ENCODE measurements at regions not wholly inside any gene's neighbourhood (a gene's known extent, or its start where the extent isn't known, plus 50 kb on each side); places are given as distances from the start of the nearest gene placed in this dataset.

DNA sequence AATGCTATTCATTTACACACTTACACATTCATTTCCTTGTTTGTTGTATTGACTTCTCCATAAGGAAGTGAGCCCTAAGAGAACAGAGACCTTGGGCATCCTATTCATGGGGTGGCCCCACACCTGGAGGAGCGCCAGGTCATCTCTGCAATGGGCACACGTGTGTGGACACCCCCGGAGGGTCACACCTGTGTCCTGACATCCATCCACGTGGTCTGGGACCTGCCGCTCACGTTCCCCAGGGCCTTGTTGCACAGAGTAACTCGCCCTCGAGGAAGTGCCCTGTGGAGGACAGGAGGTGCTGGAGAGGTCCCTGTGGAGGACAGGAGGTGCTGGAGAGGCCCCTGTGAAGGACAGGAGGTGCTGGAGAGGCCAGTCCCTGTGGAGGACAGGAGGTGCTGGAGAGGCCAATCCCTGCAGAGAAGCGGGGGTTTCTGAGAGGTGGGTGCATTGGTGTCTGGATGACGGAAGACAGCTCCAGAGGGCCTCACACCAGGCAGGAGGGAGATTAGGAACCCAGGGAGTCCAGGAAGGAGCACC is 73.2 kb upstream of the GPC1 start:
- no peak overlapping the region for H3K4me3 ChIP-seq (replicated peaks in 1 of 2; ENCODE audit: low read depth in 2 of 2, low read length in 2 of 2)
- TF ChIP-seq, protein P1, sequence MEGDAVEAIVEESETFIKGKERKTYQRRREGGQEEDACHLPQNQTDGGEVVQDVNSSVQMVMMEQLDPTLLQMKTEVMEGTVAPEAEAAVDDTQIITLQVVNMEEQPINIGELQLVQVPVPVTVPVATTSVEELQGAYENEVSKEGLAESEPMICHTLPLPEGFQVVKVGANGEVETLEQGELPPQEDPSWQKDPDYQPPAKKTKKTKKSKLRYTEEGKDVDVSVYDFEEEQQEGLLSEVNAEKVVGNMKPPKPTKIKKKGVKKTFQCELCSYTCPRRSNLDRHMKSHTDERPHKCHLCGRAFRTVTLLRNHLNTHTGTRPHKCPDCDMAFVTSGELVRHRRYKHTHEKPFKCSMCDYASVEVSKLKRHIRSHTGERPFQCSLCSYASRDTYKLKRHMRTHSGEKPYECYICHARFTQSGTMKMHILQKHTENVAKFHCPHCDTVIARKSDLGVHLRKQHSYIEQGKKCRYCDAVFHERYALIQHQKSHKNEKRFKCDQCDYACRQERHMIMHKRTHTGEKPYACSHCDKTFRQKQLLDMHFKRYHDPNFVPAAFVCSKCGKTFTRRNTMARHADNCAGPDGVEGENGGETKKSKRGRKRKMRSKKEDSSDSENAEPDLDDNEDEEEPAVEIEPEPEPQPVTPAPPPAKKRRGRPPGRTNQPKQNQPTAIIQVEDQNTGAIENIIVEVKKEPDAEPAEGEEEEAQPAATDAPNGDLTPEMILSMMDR (IDR thresholded peaks at IDR 0.05; ENCODE audit: low read depth, low read length), result no peak

DNA sequence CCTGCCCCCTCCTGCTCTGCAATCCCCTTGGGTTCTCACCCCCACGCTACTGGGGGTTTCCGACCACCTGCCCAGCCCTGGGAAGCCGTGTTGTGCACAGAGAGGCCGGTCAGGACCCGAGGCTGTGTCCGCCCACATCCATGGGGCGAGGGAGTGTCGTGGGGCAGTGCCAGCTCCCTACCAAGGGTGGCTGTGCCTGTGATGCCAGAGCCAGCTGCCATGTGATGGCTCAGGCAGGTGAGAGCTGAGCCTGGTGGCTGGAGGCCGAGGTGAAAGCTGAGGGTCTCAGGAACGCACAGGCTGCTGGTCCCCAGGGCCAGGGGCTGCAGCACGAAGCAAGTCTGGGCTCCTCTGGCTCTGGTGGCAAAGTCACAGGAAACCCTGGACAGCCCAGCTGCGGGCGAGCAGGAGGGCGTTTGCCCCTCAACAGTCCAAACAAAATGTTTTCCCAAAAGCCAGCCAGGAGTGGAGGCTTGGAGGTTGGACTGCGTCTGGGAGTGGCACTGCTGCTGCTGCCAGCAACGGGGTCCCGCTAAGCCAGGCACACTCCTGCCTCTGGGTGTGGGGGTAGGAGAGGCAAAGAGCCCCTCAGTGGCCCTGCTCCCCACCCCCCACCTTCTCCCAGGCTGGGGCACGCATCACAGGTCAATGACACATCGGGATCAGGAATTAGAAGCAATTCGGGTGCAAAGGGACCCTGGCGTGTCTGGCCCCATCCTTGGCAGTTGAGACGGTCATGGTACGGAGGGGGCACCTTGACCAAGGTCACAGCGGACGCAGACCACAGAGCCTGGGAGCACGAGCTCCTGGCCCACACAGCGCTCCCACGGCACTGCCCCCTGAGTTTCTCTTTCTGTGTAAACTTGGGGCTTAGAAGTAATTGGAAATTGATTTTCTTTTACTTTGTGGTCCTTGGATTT is 72.4 kb upstream of the GPC1 start:
- no peak overlapping the region for H3K4me3 ChIP-seq (replicated peaks in 1 of 2; ENCODE audit: low read depth in 2 of 2, low read length in 2 of 2)
- TF ChIP-seq, protein P1 (IDR thresholded peaks at IDR 0.05; ENCODE audit: low read depth, low read length), result no peak

More for the DNA sequence above, 73.2 kb upstream of the GPC1 start:
- no peak for DNase-seq (ENCODE audit: low read depth in 2 of 2)

DNA sequence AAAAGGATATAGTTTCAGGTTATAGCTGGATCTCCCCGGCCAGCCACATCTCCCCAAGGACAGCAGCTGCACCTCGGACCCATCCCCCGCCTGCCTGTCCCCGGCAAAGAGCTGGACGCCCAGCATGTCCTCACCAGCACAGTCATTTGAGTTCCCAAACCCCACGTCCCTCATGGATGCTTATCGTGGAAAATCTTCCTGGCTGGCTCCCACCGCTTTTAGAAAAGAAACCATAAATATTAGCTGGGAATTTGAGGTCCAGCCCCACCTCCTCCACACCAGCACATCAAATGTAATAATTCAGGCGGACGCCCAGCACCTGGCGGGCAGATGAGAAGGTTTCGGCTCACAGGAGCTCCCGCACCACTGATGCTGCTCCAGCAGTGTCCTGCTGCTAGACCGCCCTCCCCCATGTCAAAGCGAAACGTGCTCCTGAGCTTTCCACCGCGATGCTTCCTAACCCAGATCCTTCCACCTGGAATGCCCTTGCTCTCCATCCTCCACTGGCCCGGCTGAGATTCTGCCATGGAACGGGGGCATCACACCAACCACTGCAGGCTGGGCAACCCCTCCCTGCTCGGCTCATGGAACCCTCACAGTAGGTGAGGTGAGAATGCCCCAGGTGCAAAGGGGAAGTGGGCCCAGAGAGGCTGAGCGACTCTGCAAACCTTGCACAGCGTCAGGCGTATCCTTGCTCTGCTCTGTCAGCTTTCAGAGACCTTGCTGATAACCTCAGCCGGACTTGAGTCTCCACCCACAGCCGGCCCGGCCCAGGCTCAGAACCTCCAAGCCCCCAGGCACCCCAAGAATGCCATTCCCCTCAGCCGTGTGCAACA is 71.5 kb upstream of the GPC1 start:
- DNase-seq (ENCODE audit: low read depth in 2 of 2), result no peak
- H3K4me3 ChIP-seq (replicated peaks in 1 of 2; ENCODE audit: low read depth in 2 of 2, low read length in 2 of 2), result no peak overlapping the region
- TF ChIP-seq, protein P1 (IDR thresholded peaks at IDR 0.05; ENCODE audit: low read depth, low read length), result no peak

More for the DNA sequence above, 72.4 kb upstream of the GPC1 start:
- DNase-seq (ENCODE audit: low read depth in 2 of 2), result no peak

DNA sequence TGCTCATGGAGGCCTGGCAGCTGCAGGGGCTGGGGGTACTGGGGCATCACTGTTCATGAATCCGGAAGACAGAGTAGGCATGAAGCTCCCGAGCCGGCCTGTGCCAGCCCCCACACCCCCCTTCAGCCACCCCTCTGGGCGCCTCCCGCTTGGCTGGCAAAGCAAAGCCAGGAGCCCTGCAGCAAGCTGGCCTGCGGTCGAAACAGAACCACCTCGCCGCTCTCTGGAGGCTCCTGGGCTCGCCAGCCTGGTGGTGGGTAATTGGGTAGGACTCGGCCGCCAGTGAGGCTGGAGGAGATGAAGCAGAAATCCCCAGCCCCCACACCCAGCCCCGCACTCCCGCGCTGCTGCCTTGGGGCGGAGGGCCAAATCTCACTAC is 70.9 kb upstream of the GPC1 start:
- TF ChIP-seq, protein P1 (IDR thresholded peaks at IDR 0.05; ENCODE audit: low read depth, low read length), result no peak
- no peak overlapping the region for H3K4me3 ChIP-seq (replicated peaks in 1 of 2; ENCODE audit: low read depth in 2 of 2, low read length in 2 of 2)
- DNase-seq (ENCODE audit: low read depth in 2 of 2), result no peak

DNA sequence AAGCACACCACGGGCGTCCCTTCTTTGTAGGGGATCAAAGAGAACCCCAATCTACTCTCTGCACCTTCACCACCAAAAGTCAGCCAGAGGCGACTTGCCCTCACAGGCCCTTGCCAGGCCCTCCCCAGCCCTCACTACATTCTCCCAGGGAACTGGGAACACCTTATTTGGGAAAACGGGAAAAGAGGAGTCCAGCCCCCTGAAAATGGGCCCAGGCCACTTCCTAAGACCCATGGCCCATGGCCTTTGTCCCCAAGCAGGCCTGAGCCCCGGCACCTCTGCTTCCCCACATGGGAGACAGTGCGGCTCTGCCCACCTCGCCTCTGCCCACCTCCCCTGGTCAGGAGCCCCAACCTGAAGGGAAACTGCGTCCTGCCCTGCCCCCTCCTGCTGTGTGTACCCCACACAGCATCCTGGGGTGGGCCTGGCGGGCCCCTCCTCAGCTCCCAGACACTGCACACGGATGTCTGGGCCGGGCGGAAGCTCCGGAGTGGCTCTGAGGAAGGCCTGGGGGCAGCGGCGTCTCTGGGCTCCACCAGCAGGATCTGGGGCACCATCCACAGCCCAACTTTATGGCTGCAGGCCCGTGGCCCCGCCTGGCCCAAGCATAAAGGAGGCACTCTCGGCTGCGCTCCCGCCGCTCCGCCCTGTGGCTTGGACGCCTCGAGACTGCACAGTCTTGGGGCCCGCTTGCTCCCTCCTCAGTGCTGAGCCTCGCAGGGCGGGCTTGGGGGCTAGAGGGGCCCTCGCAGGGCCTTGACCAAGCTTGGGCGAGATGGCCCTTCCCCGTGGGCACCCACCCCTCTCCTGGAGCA is 70.3 kb upstream of the GPC1 start:
- no peak for DNase-seq (ENCODE audit: low read depth in 2 of 2)
- H3K4me3 ChIP-seq (replicated peaks in 1 of 2; ENCODE audit: low read depth in 2 of 2, low read length in 2 of 2), result no peak overlapping the region
- TF ChIP-seq, protein P1 (IDR thresholded peaks at IDR 0.05; ENCODE audit: low read depth, low read length), result no peak

DNA sequence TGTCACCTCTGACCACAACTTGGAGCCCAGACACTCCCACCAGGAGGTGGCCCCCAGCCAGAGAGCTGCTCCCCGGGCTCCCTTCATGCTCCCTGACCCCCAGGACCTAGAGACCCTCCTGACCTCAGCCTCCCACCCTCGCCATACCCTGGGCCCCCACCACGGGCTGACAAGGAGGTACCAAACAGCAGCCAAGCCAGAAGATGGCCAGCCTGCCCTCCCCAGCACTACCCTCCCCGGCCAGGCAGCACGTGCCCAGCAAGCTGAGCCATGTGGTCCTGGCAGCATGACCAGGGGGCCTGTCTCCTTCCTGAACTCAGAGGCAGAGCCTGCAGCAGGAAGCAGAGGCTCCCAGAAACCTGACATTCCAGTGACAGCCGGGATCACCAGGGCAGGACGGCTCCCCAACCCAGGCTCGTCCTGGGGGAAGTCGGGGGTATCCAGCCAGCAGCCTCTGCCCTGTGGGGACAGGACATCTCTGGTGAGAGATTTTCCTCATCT is 69.4 kb upstream of the GPC1 start:
- no peak overlapping the region for H3K4me3 ChIP-seq (replicated peaks in 1 of 2; ENCODE audit: low read depth in 2 of 2, low read length in 2 of 2)
- TF ChIP-seq, protein P1 (IDR thresholded peaks at IDR 0.05; ENCODE audit: low read depth, low read length), result no peak
- no peak for DNase-seq (ENCODE audit: low read depth in 2 of 2)
